Astrocyte of the spinal cord (primary cell): ENCODE measurements at regions not wholly inside any gene's neighbourhood (a gene's known extent, or its start where the extent isn't known, plus 50 kb on each side); places are given as distances from the start of the nearest gene placed in this dataset.

Source experiments
- DNase-seq: peaks from one replicate; pipeline ENCODE4 v3.0.0; 2011; ENCODE audit warnings: low read depth, low spot score
- H3K4me3 ChIP-seq: 2 replicates; pipeline ENCODE4 v1.5.1; 2011; ENCODE audit warnings: low read depth, mild to moderate bottlenecking, low read length, moderate library complexity
- CTCF ChIP-seq: IDR thresholded peaks from 2 replicates; pipeline ENCODE4 v1.5.1; 2012; ENCODE audit warnings: low read depth, mild to moderate bottlenecking, low read length, inconsistent platforms
- in situ Hi-C: cut with HindIII; loops from 2 replicates; pipeline ENCODE4 v1.10.0; 2017; ENCODE audit warnings: low sequenced_read_pairs

DNA sequence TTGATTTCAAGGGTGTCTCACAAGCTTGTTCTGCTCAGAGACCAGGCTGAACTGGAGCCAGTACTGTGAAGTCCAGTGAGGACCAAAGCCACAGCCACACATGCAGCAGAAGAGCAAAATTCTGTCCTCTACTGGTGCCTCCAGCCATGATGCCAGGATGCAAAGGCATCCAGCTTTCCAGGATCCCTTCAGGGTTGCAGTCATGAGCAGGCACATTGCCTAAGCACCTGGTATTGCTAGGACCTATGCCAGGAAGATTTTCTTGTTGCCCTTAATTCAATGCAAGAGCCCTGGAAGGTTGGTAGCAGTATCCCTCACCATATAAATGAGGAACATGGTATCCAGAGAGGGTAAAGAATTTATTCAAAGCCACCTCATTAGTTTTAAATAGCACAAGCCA lies 78.9 kb upstream of the CYRIA start:
- H3K4me3 ChIP-seq = no peak overlapping the region
- in situ Hi-C loops = no loop called here
- DNase-seq = no peak
- TF ChIP-seq CTCF = no peak

DNA sequence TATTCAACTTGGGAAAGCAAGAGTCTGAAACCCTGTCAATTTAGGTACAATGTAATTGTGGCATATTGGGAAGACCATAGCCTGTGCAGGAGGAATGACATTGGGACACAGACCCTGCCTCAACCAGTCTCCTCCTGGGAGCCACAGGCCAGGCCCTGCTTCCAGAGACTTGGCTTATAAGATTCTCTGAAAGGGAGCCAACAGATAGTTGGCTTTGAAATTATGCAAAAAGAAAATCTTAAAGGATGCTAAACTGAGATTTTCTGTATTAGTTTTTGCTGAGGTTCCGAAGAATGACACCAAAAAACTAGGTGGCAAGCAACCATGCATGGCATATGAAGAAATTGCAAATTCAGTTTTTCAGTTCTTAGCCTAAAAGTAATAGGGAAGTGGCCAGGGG lies 76.4 kb upstream of the CYRIA start:
- H3K4me3 ChIP-seq = no peak overlapping the region
- no peak for DNase-seq
- no peak for TF ChIP-seq CTCF
- in situ Hi-C loops = no loop called here

- DNase-seq = no peak
- in situ Hi-C loops = no loop called here
- H3K4me3 ChIP-seq = no peak overlapping the region
- TF ChIP-seq CTCF = no peak
These were observed 75.9 kb upstream of the CYRIA start for GRCh38 chr2:16741498-16741897.

- in situ Hi-C loops = no loop called here
- DNase-seq = no peak
- no peak for TF ChIP-seq CTCF
- no peak overlapping the region for H3K4me3 ChIP-seq
These were observed 74.3 kb upstream of the CYRIA start for GRCh38 chr2:16739778-16740581.

DNA sequence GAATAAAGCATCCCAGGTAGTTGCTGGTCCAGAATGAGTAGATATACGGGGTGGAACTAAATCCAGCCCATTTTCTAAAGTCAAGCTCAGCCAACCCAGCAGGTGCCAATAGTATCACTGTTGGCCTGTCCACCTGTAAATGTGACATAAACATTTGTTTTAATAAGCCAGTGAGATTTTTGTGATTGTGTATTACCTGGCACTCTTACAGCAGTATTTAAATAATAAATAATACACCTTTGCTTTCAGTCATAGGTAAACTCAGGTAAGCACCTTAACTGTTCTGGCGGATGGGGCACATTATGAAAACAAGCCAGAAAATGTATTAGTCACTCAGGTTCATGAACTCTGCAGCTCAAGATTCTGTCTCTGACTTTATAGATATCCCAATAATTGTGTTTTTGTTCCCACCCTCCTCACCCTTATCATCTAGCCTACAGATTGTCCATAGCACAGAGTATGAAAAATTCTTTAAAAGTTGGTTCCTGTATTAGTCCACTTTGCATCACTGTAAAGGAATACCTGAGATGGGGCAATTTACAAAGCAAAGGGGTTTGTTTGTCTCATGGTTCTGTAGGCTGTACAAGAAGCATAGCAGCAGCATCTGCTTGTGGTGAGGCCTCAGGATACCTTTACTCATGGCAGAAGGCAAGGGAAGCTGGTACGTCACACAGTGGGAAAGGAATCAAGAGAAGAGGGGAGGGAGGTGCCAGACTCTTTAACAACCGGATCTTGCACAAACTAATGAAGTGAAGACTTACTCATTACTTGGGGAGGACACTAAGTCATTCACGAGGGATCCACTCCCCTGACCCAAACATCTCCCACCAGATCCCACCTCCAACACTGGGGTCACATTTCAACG lies 73.0 kb upstream of the CYRIA start:
- H3K4me3 ChIP-seq = no peak overlapping the region
- no peak for DNase-seq
- in situ Hi-C loops = no loop called here
- no peak for TF ChIP-seq CTCF

- H3K4me3 ChIP-seq = no peak overlapping the region
- no peak for DNase-seq
- TF ChIP-seq CTCF = no peak
- in situ Hi-C loops = no loop called here
These were observed 72.2 kb upstream of the CYRIA start for GRCh38 chr2:16737812-16738211.
